Gastroesophageal sphincter (tissue), 4 donors: ENCODE measurements at regions not wholly inside any gene's neighbourhood (a gene's known extent, or its start where the extent isn't known, plus 50 kb on each side); places are given as distances from the start of the nearest gene placed in this dataset.

Source experiments
- ATAC-seq: fragments of 150-250 bp; one replicate; pipeline ENCODE4 v1.9.1; 2016; ENCODE audit warnings: mild to moderate bottlenecking, moderate library complexity
- H3K27ac ChIP-seq, 4 donors: fragments of 200-600 bp; sonication (generic) in 3 of 4; 1 replicate in 3 of 4; 2 replicates in 1 of 4; pipeline ENCODE4 v1.5.1; 2016 to 2019
- H3K27me3 ChIP-seq: fragments of 200-600 bp; sonication (generic); one replicate; pipeline ENCODE4 v1.5.1; 2019
- H3K36me3 ChIP-seq, 2 donors: fragments of 200-600 bp; sonication (generic); one replicate each; pipeline ENCODE4 v1.5.1; 2019; ENCODE audit warnings: control low read depth in 1 of 2
- H3K4me1 ChIP-seq, 3 donors: fragments of 200-600 bp; sonication (generic); 1 replicate in 2 of 3; 2 replicates in 1 of 3; pipeline ENCODE4 v1.5.1; 2016 to 2019; ENCODE audit warnings: control low read depth in 2 of 3
- H3K4me3 ChIP-seq, 2 donors: fragments of 200-600 bp; sonication (generic); one replicate each; pipeline ENCODE4 v1.5.1; 2019; ENCODE audit warnings: mild to moderate bottlenecking in 1 of 2, moderate library complexity in 1 of 2
- H3K9me3 ChIP-seq, 3 donors: fragments of 200-600 bp; sonication (generic); one replicate each; pipeline ENCODE4 v1.5.1; 2017 to 2019; ENCODE audit warnings: control low read depth in 2 of 3
- EP300 ChIP-seq: sonication (generic); formaldehyde crosslinking; IDR thresholded peaks from one replicate; pipeline ENCODE4 v1.6.1; 2017; ENCODE audit warnings: antibody characterized with exemption, mild to moderate bottlenecking
- POLR2A ChIP-seq, 2 donors: fragments of 450-650 bp; IDR thresholded peaks; one replicate each; pipeline ENCODE4 v1.6.1; 2017; ENCODE audit warnings: antibody characterized with exemption in 2 of 2, mild to moderate bottlenecking in 2 of 2, moderate library complexity in 1 of 2
- POLR2AphosphoS5 ChIP-seq: sonication (generic); formaldehyde crosslinking; IDR thresholded peaks from one replicate; pipeline ENCODE4 v1.6.1; 2017; ENCODE audit warnings: antibody characterized with exemption
- WGBS, 2 donors: methylation state at CpG; one replicate each; pipeline ENCODE4 v1.1.5; 2018; ENCODE audit warnings: low coverage in 1 of 2; 5-methylcytosine and 5-hydroxymethylcytosine counted together
- TF ChIP-seq, protein P1 (sequence below), 4 experiments: fragments of 200-600 bp in 2 of 4; fragments of 450-650 bp in 2 of 4; sonication (generic) in 1 of 4; IDR thresholded peaks; one replicate each; pipeline ENCODE4 v1.5.1; 2017 to 2019; ENCODE audit warnings: antibody characterized with exemption in 4 of 4, mild to moderate bottlenecking in 2 of 4, moderate library complexity in 2 of 4

DNA sequence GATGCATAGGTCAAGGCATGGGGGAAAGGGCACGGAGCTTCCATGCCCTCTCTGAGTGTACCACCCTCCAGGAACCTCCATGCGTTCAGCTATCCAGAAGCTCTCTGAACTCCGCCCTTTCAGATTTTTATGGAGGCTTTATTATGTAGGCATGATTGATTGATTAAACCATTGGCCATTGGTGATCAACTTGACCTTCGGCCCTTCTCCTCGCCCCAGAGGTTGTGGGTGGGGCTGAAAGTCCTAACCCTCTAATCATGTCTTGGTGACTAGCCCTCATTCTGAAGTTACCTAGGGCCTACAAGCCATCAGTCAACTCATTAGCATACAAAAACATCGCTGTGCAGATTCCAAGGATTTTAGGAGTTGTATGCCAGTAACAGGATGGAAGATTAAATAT lies 323.7 kb upstream of the KLF4 start:
- 95% methylated on average over 2 of the region's 6 CpGs; no CpG with 5 or more reads in 1 of the 2 donors for WGBS, 2 donors
- TF ChIP-seq POLR2AphosphoS5 (no peak), POLR2A (IDR thresholded peaks at IDR 0.05) (no peak), EP300 (no peak)
- TF ChIP-seq, protein P1, sequence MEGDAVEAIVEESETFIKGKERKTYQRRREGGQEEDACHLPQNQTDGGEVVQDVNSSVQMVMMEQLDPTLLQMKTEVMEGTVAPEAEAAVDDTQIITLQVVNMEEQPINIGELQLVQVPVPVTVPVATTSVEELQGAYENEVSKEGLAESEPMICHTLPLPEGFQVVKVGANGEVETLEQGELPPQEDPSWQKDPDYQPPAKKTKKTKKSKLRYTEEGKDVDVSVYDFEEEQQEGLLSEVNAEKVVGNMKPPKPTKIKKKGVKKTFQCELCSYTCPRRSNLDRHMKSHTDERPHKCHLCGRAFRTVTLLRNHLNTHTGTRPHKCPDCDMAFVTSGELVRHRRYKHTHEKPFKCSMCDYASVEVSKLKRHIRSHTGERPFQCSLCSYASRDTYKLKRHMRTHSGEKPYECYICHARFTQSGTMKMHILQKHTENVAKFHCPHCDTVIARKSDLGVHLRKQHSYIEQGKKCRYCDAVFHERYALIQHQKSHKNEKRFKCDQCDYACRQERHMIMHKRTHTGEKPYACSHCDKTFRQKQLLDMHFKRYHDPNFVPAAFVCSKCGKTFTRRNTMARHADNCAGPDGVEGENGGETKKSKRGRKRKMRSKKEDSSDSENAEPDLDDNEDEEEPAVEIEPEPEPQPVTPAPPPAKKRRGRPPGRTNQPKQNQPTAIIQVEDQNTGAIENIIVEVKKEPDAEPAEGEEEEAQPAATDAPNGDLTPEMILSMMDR (IDR thresholded peaks at IDR 0.05), result no peak
- H3K27ac ChIP-seq, result no peak overlapping the region

DNA sequence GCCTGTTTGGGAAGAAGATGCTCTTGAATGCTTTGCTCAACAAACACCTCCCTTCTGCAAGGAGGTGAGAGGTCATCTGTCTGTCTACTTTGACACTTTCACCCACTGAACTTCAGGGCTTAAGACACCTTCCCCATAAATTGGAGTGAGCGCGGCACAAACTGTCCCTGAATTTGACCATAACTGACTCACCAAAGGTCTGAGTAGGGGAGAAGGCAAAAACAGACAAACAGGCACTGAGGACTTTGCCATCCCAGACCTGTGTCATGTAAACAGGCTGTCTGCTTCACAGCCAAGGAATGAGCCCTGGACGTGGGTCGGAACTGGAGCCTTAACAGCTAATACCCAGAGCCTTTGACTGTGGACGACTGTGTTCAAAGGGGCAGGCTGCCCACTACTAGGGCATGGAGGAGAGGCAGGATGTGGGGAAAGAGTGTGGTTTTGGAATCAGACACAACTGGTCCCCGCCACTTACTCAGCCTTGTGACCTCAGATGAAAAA lies 320.9 kb upstream of the KLF4 start:
- H3K27ac ChIP-seq, result no peak overlapping the region
- peak; percentile 37 for TF ChIP-seq POLR2AphosphoS5
- TF ChIP-seq, protein P1 (IDR thresholded peaks at IDR 0.05), result no peak
- no peaks in the 10 kb centered on the region for H3K27me3 ChIP-seq
- ATAC-seq, result no peak
- 20 to 100% methylated on average over 1 of the region's 6 CpGs for WGBS, 2 donors
- H3K9me3 ChIP-seq, result no peaks in the 10 kb centered on the region
- H3K36me3 ChIP-seq, result no peaks in the 10 kb centered on the region
- H3K4me1 ChIP-seq, result peaks cover 0 to 12% (median 3%) of the 10 kb centered on the region in 3 donors
- H3K4me3 ChIP-seq, result no peak overlapping the region

More for the DNA sequence above, 323.7 kb upstream of the KLF4 start:
- Histone ChIP-seq H3K4me3 (no peak overlapping the region), H3K36me3 (no peaks in the 10 kb centered on the region), H3K27me3 (no peaks in the 10 kb centered on the region), H3K4me1 (peaks cover 0 to 12% (median 3%) of the 10 kb centered on the region in 3 donors), H3K9me3 (no peaks in the 10 kb centered on the region)
- ATAC-seq, result no peak

DNA sequence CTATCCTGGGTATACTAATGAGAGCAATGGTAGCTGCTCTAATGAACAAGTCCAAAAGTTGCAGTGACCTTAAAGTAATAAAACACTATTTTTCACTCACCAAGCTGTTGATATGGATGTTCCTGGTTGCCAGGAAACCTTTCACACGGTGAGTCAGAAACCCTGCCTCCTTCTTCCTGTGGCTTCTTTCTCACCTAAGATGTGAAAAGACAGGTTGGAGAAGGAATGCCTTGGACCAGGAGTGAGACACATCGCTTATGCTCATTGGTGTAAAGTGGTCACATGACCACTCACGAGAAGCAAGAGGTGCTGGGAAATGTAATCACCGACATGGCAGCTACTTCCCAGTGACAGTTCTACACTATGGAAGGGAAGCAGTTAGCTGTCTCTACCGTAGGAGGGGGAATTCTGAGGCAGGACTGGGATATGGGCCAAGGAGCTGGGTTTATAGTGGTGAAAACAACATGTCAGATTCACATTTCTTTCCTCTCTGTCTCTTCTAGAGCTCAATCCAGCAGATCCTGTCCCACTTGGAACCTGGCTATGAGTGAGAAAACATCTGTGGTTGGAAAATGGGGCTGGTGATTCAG lies 320.4 kb upstream of the KLF4 start:
- H3K4me3 ChIP-seq, result no peak overlapping the region
- no peaks in the 10 kb centered on the region for H3K36me3 ChIP-seq
- ATAC-seq, result no peak
- no peaks in the 10 kb centered on the region for H3K9me3 ChIP-seq
- 11 to 39% methylated on average over 4 to 5 of the region's 5 CpGs for WGBS, 2 donors
- H3K27me3 ChIP-seq, result no peaks in the 10 kb centered on the region
- TF ChIP-seq EP300 (no peak), POLR2AphosphoS5 (no peak), POLR2A (IDR thresholded peaks at IDR 0.05) (no peak)
- TF ChIP-seq, protein P1 (IDR thresholded peaks at IDR 0.05), result no peak
- no peak overlapping the region for H3K27ac ChIP-seq
- peaks cover 0 to 12% (median 3%) of the 10 kb centered on the region in 3 donors for H3K4me1 ChIP-seq

DNA sequence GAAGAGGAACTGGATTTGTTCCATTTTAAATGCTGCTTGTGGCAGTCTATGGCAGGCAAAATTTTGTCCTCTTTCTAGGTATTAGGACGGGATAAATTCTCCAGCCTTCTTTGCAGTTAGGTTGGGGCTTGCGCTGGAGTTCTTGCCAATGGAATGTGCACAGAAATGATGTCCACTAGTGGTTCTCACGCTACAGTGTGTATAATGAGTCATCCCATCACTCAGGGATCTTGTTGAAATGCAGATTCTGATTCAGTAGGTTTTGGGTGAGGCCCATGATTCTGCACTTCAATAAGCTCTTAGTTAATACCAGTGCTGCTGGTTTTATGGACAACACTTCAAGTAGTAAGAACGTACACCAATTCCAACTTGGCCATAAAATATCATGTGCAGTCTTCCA lies 317.6 kb upstream of the KLF4 start:
- 83 to 100% methylated on average over 1 to 3 of the region's 4 CpGs for WGBS, 2 donors
- Histone ChIP-seq H3K36me3 (no peaks in the 10 kb centered on the region), H3K4me3 (no peak overlapping the region), H3K9me3 (no peaks in the 10 kb centered on the region), H3K4me1 (peaks cover 0 to 12% (median 3%) of the 10 kb centered on the region in 3 donors), H3K27me3 (no peaks in the 10 kb centered on the region), H3K27ac (no peak overlapping the region)
- TF ChIP-seq POLR2A (IDR thresholded peaks at IDR 0.05) (no peak), POLR2AphosphoS5 (no peak), EP300 (no peak)
- TF ChIP-seq, protein P1 (IDR thresholded peaks at IDR 0.05), result no peak
- ATAC-seq, result no peak

DNA sequence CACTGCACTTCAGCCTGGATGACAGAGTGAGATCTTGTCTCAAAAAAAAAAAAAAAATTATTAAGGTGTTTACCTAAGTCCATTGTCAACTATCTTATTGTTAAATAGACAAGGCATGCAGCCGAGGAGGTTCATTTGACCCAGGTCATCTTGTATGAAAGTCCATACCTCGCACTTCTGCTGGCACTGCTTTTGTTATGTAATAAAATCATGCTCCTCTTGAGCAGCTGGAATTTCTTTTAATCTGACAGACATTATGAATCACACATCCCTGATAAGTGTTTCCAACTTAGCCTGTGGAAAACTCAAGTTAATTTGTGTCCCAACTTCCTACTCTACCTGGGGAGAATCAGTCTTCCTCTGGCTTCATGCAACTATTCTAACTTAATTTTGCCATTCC lies 315.6 kb upstream of the KLF4 start:
- TF ChIP-seq EP300 (no peak), POLR2A (IDR thresholded peaks at IDR 0.05) (no peak), POLR2AphosphoS5 (no peak)
- TF ChIP-seq, protein P1 (IDR thresholded peaks at IDR 0.05), result no peak
- Histone ChIP-seq H3K4me1 (peaks cover 0 to 6% (median 0%) of the 10 kb centered on the region in 3 donors), H3K27ac (no peak overlapping the region), H3K9me3 (no peaks in the 10 kb centered on the region), H3K4me3 (no peak overlapping the region), H3K36me3 (no peaks in the 10 kb centered on the region), H3K27me3 (no peaks in the 10 kb centered on the region)
- ATAC-seq, result no peak
- 37 to 43% methylated on average over 2 of the region's 2 CpGs for WGBS, 2 donors
